Stimulated activated naive CD4-positive, alpha-beta T cell (primary cell): ENCODE measurements at regions not wholly inside any gene's neighbourhood (a gene's known extent, or its start where the extent isn't known, plus 50 kb on each side); places are given as distances from the start of the nearest gene placed in this dataset.

Source experiments
- DNase-seq, 6 experiments: peaks; one replicate each; lab custom pipeline; 2025; lab: John Stamatoyannopoulos, UW

DNA sequence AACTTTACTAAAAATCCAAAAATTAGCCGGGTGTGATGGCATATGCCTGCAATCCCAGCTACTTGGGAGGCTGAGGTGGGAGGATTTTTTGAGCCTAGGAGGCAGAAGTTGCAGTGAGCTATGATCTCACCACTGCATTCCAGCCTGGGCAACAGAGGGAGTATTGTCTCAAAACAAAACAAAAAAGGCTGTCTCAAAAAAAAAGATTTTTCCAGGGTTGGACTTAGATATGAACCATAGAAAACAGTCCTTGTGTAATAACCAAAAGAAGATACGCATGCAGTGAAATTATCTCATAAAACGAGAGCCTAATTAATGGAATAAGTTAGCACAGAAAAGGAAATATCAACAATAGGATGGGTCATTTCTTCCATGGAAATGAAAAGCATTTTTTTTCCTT, 320.4 kb upstream of the RASGRP1 start:
- no peak for DNase-seq

DNA sequence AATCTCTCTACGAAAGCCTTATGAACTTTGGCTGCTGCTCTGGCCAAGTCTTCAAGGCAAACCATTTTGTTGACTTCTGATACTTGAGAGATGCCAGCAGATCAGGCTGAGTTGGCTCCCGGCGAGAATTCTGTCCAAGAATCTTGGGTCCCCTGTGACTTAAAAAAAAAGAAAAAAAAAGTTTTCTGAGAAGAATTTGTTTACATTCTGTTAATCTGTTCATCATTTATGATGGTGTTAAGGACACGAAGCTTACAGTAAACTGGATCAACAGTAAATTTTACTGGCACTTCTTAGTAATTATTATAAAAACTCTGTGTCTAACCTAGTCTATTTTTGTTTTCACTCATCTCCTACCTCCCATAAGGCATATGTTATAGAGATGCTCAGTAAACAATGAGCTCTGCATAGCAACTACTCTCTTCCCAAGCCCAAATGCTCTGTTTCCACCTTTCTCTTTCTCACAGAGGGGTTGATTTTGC, 320.9 kb upstream of the RASGRP1 start:
- no peak for DNase-seq

DNA sequence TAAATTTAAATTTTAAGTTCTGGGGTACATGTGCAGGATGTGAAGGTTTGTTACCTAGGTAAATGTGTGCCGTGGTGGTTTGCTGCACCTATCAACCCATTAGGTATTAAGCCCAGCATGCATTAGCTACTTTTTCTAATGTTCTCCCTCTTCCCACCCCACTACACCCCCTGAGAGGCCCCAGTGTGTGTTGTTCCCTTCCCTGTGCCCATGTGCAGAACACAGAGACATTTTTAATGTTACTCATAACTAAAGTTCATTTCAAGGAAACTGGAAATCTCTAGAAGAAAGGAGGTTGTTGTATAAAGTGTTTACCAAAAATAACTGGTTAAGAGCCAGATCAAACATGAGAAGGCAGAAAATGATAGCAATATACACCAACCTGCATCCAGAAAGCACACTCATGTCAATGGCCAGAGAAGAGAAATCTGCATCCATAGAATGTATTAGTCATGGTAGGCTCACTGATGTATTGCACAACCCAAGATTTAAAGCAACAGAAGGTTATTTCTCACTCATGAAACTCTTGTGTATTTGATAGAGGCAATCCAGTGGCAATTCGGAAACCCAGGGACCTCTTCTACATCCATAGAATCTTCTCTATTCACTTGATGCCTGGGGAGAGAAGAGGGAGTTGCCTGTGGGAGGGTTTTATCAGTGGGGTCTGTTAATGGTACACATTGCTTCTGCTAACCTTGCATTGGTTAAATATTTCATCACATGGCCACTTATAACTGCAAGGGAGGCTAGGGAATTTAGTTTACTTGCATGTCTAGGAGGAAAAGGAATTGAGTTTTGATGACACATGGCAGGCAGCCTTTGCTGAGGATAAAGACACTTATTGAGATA, 321.9 kb upstream of the RASGRP1 start:
- DNase-seq: no peak

DNA sequence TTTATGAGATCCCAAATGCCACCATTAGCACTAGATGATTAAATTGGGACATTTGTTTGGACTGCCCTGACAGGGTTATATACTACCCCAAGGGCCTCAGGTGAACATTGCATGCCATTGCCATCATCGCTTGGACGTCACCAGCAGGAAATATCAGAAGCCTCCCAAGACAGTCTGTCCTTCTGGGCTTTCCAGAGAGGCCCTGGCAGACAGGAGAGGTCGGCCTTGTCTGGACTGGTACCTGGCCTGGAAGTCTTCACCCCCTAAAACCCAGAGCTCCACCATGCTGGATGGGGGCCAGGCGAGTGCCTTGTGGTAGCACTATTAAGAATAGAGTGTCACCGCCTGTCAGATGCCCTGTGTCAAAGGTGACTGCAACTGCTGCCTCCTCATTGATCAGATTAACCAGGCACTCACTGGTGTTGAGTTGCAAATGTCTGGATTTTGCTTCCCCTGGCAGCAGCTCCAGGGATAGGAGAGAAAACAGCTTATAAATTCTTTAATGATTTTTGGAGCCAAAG, 324.1 kb upstream of the RASGRP1 start:
- DNase-seq: no peak

DNA sequence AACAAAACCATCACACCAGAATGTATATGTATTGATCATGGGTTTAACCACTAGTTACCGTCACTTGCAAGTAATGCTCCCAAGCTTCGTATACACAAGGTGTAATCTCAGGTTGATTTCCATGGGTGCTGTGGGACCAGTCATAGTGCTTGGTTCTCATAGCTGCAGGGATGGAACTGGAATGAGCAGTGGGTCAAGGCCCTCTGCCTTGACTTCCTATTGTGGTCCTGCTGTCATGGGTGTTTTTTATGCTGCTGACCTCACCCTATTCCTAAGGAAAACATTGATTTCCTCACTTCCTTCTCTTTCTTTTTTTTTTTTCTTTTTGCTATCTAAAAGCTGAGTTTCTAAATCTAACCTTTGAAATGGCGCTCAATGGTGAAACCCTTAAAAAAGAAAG, 325.6 kb upstream of the RASGRP1 start:
- no peak for DNase-seq

DNA sequence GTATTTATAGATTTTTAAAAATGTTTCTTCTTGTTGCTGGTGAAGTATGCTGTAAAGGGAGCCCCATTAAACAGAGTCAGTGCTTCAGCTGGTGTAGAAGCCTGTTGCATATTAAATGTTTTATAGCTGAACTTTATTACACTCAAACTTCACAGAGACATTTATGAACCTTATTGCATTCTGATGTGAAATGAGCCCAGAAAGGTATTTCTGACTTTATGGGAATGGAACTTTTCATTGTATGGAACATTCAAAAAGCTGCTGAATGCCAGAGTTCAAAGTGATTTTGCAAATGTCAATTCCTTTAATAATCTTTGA, 329.3 kb upstream of the RASGRP1 start:
- DNase-seq: no peak

DNA sequence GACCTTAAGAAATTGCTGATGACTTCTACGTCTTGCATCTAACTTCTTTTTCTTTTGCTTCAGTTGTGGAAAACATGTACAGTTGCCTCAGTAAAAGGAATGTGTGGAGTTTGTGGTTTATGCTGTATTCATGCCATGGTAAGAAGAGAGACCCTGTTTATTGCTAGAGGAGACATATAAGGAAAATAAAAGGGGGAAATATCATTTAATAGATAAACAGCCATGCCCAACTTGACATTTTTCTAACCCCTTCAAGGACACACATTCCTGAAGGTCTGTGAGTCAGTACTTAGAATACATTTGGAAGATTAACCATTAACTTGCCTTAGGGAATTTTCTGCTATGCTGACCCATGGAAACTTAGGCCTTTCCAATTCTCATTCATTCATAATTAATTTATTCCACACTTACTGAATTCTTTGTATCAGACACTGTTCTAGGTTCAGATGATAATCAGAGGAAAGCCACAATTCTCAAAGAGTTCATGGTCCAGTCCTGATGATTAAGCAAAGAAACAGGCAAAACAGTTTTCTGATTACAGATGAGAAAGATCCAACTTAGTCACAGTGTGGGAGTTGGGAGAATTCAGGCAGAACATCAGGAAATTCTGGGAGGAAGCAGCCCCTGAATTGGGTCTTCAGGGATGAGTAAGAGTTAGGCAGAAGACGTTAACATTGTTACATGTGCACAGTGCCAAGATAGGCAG, 329.8 kb upstream of the RASGRP1 start:
- no peak for DNase-seq

DNA sequence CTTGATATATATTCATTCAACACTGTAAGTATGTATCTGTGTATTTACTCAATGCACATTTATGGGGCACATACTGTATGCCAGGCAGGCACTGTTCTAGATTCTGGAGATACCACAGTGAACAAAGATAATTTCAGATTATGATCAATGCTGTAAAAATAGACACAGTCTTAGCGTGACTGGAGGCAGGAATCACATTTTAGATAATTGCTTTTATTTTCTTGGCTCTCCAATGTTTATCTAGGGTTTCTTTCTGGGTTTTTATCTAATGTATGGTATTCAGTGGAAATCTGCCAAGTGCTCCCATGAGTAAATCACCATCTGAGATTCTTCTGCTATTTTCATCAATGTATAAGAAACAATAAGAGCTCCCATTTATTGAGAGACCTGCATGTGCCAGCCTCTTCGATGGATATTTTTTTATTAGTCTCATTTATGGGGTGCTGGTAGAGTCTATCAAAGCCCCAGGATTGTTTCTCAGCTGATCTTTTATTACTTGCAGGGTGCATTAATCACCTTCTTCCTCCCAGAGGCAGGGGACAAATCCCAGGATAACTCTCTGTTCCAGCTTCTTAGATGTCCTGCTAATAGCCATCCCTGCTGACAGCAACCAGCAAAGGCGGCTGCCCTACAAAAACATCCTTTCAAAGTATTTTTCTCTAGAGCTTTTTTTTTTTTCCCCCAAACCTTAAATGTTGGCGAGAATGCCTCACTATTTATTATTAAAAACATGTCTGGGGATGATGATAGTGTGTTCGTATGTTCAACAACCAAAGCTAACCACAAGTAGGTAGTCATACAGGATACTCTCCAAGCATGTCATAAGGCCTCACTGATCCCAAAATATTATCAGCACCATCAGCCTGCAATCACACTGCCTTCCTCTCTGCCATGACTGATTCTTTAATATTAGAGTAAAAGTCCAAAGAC, 331.0 kb upstream of the RASGRP1 start:
- no peak for DNase-seq

DNA sequence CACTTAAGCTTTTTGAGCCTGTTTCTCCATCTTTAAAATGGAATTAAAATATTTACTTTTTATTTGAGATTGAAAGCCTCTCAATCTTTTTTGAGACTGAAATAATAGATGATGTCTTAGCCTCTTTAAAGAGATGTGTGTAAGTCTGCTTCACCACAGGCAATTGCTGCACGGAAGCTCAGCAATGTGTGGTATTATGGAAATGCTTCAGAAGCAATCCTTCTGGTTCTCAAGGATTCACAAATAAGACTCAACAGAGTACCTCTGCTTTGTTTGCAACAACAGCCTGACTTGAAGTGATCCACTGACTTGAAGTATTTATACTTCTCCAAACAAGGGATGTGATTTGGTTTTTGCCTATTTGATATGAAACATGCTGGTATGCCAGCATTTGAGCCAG, 332.0 kb upstream of the RASGRP1 start:
- no peak for DNase-seq

DNA sequence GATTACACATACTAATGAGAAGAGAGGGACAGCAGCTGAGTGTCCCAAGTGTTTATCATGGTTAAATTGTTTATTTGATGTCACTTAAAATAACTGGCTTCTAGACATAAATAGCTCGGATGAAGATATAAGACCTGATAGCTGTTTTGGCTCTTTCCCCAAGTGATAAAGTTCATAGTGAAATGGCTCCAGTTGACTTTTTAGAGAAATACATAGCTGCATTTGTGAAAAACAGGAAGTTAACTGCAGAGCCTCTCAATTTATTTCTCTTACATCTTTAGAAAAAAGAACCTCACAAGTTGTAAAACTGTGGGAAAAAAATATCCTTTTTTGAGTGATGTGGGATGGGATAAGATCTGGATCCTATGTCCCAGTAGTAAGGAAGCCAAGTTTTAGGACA, 332.9 kb upstream of the RASGRP1 start:
- no peak for DNase-seq

DNA sequence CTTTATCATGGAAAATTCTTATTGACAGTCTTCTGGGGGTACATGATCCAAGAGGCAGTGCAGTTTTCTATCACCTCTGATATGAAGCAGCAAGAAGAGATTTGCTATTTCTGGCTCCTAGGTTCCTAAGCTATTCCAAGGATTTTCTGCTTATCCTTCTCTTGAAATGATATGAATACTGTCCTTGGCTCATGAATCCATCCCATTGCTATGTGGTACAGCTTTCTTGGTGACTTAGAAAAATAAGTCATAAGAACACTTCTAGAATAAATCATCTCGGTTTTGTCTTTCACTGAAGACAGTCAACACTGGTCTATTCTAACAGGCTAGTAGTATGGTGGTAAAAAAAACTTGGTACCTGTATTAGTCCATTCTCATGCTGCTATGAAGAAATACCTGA, 333.6 kb upstream of the RASGRP1 start:
- DNase-seq: no peak

DNA sequence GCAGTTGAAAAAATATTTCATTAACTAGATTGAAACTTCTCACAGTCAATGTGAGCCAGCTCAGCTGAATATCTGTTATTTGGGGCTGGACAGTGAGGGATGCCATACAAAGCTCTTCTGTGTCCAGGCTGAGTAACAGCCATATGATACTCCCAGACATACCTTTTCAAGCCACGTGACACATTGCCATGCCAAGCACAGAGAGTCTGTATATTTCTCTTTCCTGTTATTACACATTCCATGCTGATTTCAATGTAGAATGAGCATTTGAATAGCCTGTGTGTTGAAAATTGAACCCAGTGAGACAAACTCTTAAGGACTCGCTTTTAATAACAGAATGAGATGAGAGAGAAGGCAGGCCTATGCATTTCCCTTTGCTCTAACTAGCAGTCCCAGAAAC, 334.7 kb upstream of the RASGRP1 start:
- no peak for DNase-seq

DNA sequence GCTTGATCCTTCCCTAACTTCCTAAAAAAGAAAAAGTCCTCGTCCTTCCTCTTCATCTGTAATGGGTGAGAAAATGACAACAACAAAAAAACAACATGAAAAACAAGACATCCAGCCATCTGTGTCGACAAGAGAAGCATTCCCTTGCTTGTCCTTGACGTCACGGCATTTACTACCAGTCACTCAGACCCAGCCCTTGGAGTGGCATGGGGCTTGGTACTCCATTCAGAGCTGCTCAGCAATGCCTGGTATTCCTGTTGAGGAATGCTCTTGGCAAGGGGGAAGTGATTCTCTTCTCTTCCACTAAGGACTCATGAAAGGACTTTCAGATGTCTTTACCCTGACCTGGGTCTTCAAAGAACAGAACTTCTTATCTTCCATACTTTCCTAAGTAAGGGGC, 339.7 kb upstream of the RASGRP1 start:
- no peak for DNase-seq

DNA sequence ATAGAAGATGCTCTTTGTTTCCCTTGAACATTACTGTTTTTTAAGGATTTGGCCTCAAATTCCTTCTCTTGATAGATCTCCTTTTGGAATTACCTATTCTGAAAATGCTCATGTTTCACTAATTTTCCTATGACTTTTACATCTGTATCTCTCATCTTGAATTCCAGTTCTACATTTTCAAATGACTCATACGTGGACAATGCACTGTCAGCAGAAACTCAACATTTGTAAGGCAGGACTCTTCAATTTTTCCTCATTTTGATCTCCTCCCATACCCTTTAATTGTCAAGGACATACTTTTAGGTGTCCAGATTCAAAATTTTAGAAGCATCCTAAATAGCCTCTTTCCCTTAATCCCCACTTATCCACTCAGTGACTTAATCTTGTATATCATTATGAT, 341.0 kb upstream of the RASGRP1 start:
- no peak for DNase-seq

DNA sequence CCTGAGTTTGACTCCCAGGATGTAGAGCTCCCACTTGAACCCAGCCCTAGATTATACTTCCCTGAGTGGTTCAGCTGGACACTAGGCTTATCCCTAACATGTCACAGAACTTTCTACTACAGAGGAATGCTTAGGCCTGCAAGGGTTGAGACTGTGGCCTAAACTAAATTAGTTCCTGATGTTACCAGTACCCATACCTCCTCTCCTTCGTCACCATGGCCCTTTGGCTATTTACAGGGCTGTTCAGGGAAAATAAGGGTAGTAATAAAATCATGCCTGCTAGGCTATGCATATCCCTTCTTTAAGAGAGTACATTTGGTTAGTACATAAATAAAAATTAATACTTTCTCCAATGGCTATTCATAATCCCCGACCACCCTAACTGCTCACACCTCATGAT, 356.4 kb upstream of the RASGRP1 start:
- DNase-seq: no peak

DNA sequence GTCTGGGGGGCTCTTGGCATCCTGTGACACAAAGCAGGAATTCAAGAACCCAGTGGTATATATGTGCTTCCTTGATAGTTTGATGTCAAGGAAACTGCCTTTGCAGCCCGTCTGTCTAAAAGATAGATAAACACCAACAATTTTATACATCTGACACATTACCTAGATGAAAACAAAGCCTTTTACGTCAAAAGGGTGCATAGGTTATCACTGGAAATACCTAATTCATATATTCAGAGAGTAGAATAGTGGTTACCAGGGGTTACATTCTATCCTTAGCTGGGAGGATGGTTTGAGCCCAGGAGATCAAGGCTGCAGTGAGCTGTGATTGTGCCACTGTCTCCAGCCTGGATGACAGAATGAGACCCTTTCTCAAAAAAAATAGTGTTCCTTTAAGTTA, 356.9 kb upstream of the RASGRP1 start:
- DNase-seq: no peak

DNA sequence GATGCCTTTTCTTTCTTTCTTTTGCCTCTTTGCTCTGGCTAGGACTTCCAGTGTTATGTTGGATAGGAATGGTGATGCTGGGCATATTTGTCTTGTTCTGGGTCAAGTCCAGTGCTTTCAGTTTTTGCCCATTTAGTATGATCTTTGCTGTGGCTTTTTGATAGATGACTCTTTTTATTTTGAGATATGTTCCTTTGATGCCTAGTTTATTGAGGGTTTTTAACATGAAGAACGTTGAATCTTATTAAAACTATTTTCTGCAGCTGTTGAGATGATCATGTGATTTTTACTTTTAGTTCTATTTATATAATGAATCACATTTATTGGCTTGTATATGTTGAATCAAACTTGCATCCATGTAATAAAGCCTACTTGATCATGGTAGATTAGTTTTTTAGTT, 363.8 kb upstream of the RASGRP1 start:
- DNase-seq: no peak

DNA sequence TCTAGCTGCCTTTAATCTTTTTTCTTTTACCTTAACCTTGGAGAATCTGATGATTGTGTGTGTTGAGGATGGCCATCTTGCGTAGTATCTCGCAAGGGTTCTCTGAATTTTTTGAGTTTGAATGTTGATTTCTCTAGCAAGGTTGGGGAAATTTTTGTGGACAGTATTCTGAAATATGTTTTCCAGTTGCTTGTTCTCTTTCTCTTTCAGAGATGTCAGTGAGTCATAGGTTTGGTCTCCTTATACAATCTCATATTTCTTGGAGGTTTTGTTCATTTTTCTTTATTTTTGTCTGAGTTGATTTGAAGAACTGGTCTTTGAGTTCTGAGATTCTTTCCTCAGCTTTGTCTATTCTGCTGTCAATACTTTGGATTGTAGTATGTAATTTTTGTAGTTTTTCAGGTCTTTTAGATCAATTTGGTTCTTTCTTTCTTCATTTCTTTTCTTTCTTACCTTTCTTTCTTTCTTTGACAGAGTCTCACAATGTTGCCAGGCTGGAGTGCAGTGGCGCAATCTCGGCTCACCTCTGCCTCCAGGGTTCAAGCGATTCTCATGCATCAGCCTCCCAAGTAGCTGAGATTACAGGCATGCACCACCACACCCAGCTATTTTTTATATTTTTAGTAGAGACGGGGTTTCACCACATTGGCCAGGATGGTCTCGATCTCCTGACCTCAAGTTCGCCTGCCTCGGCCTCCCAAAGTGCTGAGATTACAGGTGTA, 366.4 kb upstream of the RASGRP1 start:
- no peak for DNase-seq

DNA sequence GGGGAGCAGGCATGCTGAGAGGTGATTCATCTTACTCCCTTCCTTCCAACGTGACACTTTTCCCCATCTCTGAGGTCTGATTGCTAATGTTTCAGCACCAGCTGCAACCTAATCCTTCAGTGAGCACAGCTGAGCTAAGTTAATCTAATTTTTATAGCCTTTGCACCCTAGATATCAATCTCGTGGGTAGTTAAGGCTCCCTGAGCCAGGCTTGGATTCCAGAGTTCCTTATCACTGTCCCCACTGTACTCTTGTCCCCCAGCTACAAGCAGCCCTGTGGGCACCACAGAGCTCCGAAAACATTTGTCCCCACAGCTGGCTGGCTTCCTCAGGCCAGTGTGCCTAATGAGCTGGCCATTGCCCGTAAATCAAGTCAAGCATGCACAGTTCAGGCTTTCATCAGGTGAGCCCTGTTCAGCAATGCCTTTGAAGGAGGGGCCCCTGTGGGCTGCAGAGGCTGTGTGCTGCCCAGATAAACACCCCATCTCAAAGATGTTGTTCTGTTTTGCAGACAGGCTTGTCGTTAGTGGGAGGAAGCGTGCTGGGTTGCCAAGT, 376.9 kb upstream of the RASGRP1 start:
- no peak for DNase-seq

DNA sequence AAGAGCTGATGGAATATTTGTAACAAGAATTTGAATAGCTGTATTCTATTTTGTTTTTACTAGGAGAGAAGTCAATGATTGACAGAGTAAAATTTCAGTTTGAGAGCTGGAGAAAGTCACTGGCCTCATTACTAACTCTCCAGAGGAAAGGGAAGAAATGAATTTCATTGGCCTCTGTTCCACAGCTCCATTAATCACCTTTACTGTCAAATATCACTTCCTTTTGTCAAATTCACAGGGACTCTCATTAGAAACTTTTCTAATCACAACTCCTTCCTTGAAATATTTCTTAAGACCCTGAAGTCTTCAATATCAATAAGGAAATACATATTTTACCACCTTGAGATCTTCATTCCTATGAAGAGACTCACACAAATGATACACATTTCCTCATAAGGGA, 379.9 kb upstream of the RASGRP1 start:
- DNase-seq: no peak

DNA sequence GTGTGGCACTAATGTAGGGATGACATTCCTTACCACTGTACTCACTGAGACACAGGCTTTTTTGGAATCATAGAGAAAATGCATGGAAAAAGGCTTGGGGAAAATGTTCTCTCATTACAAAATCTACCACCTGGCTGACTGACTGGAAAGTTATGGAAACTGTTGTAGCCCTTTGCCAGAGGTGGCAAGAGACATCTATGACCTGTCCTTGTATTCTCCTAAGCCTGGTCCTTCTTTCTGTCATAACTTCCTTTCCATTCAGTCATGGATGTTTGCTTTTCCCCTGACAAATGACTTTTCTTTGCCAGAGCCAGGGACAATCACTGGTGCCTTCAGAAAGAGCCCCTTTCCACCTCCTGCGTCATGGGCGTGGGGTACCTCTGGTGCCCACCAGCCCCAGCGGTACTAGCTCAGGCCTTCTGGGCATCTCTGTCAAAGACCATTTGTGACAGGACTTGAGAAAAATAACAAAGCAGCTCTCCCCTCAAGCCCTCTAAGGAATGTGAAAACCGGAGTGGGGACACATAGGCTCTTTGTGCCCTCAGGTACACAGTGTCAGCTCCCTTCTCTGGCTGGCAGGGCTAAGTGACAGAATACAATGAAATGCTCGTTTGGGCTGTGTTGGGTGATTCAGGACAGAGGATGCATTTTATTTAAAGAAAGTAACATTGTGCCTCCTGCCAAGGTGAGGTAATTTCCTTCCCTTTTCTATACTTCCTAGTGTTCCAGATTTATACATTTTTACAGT, 381.1 kb upstream of the RASGRP1 start:
- DNase-seq: no peak
